ENCODE measurements at regions not wholly inside any gene's neighbourhood (a gene's known extent, or its start where the extent isn't known, plus 50 kb on each side); places are given as distances from the start of the nearest gene placed in this dataset.

GRCh38 chr3:168285506-168285905, 189.8 kb upstream of the GOLIM4 start:
- no peaks in the 10 kb centered on the region for H3K9me3 ChIP-seq (ENCODE audit: control insufficient read depth, insufficient read depth, low read length)
- WGBS, 2 experiments (ENCODE audit: extremely low coverage in 2 of 2, insufficient read length in 1 of 2), result no CpG with 5 or more reads among the region's 2 CpGs
- H3K56ac ChIP-seq (ENCODE audit: extremely low read depth, insufficient read depth, low read length), result no peak overlapping the region
- H3K14ac ChIP-seq (replicated peaks; ENCODE audit: low read depth, low read length), result no peak overlapping the region
- H4K20me1 ChIP-seq (ENCODE audit: insufficient read depth, low read length), result no peaks in the 10 kb centered on the region
- H3K9me1 ChIP-seq (ENCODE audit: insufficient read depth, low read length), result no peaks in the 10 kb centered on the region
- in situ Hi-C loops (cut with MboI; ENCODE audit: low sequenced_read_pairs), result no loop called here
- no peak overlapping the region for H2BK20ac ChIP-seq (ENCODE audit: low read depth, low read length)
- H3K79me1 ChIP-seq (ENCODE audit: low read depth in 1 of 2, low read length in 2 of 2), result no peaks in the 10 kb centered on the region
- H3K27me3 ChIP-seq (ENCODE audit: control insufficient read depth, insufficient read depth, low read length), result no peaks in the 10 kb centered on the region
- no peak overlapping the region for H2AK5ac ChIP-seq (ENCODE audit: low read depth, low read length)
- no peak overlapping the region for H4K5ac ChIP-seq (ENCODE audit: low read depth, low read length)
- POLR2A ChIA-PET (ENCODE audit: unreplicated experiment), result no interaction called here
- H3K4me3 ChIP-seq (ENCODE audit: insufficient read depth, low read depth, low read length), result no peak overlapping the region
- no peak overlapping the region for H3K4me2 ChIP-seq (ENCODE audit: low read depth, low read length)
- no peak overlapping the region for H3K27ac ChIP-seq (ENCODE audit: insufficient read depth, low read length)
- no peak overlapping the region for H4K8ac ChIP-seq (ENCODE audit: low read depth in 2 of 2, low read length in 2 of 2)
- H3K23ac ChIP-seq (ENCODE audit: low read depth, low read length), result no peak overlapping the region
- H2AK9ac ChIP-seq (replicated peaks; ENCODE audit: low read depth, low read length, poor library complexity), result no peak overlapping the region
- no peak overlapping the region for H2AFZ ChIP-seq (replicated peaks; ENCODE audit: low read length, poor library complexity)
- no peak for DNase-seq
- H3K18ac ChIP-seq (ENCODE audit: low read depth, low read length), result no peak overlapping the region
- CTCF ChIA-PET, result no interaction called here
- no peaks in the 10 kb centered on the region for H3K36me3 ChIP-seq (ENCODE audit: control insufficient read depth, insufficient read depth, low read length)
- no peaks in the 10 kb centered on the region for H3K4me1 ChIP-seq (ENCODE audit: control insufficient read depth, insufficient read depth, low read length)
- no peak overlapping the region for H2BK15ac ChIP-seq (ENCODE audit: low read depth, low read length)
- H3K4ac ChIP-seq (ENCODE audit: low read depth, low read length), result no peak overlapping the region
- no peak overlapping the region for H2BK5ac ChIP-seq (ENCODE audit: low read depth, low read length, poor library complexity, severe bottlenecking)
- TF ChIP-seq CHD1 (IDR thresholded peaks at IDR 0.05; ENCODE audit: low read depth, low read length), result no peak
- TF ChIP-seq NFE2L2 (IDR thresholded peaks at IDR 0.05; ENCODE audit: low read depth, low read length), result no peak
- no peak for ATAC-seq (ENCODE audit: low read depth)
- intact Hi-C loops (cut with micrococcal nuclease), result loop anchor here (5.0 kb wide), 1 partner anchor 107 kb away; no protein-coding TSS in a partner anchor
- dilution Hi-C loops (cut with HindIII; ENCODE audit: low sequenced_read_pairs, unreplicated experiment), result no loop called here
- H3K9ac ChIP-seq (ENCODE audit: low read depth, low read length), result no peak overlapping the region
- H2BK120ac ChIP-seq (ENCODE audit: low read depth, low read length), result no peak overlapping the region
- no peak overlapping the region for H4K91ac ChIP-seq (ENCODE audit: insufficient read depth, low read depth, low read length)
- no TSS peak for BruUV-seq (replicated peaks)
